H1 (cell line): ENCODE measurements at regions not wholly inside any gene's neighbourhood (a gene's known extent, or its start where the extent isn't known, plus 50 kb on each side); places are given as distances from the start of the nearest gene placed in this dataset.

Experiments
- CTCF ChIA-PET: fragments of 300-600 bp; sonication (Branson Sonifier 250); formaldehyde crosslinking; loops from one replicate; lab custom pipeline; 2021; ENCODE audit not compliant: partially characterized antibody; lab: Charles Lee
- POLR2A ChIA-PET: fragments of 300-600 bp; sonication (Branson Sonifier 250); formaldehyde crosslinking; loops from one replicate; lab custom pipeline; 2021; ENCODE audit warnings: inconsistent platforms; ENCODE audit not compliant: partially characterized antibody; lab: Charles Lee
- DNase-seq, 2 experiments: peaks; one replicate each; pipeline versions ENCODE4 v3.0.0 to v3.0.0-alpha.2; 2010 to 2022; ENCODE audit warnings: low spot score in 2 of 2, low read depth in 1 of 2, mixed read lengths in 1 of 2
- FAIRE-seq: peaks from 2 replicates; lab custom pipeline; 2011; peaks lifted over from hg19 to GRCh38; lab: Jason Lieb, UNC
- H2AFZ ChIP-seq: 2 replicates; pipeline ENCODE4 v1.8.1; 2012; ENCODE audit warnings: low read length, inconsistent platforms
- H2AK5ac ChIP-seq: 2 replicates; pipeline ENCODE4 v1.6.1; 2013; ENCODE audit warnings: low read depth, low read length
- H2BK120ac ChIP-seq: replicated peaks from 2 replicates; pipeline ENCODE3; 2013; ENCODE audit warnings: low read depth, low read length, inconsistent platforms
- H2BK12ac ChIP-seq: 2 replicates; pipeline ENCODE4 v1.6.1; 2013; ENCODE audit warnings: low read depth, low read length
- H2BK15ac ChIP-seq: 2 replicates; pipeline ENCODE4 v1.6.1; 2013; ENCODE audit warnings: low read length
- H2BK20ac ChIP-seq: 2 replicates; pipeline ENCODE4 v1.6.1; 2013; ENCODE audit warnings: low read length
- H2BK5ac ChIP-seq: 2 replicates; pipeline ENCODE4 v1.6.1; 2013; ENCODE audit warnings: low read depth, low read length
- H3K14ac ChIP-seq: 2 replicates; pipeline ENCODE4 v1.6.1; 2013; ENCODE audit warnings: inconsistent platforms; ENCODE audit not compliant: insufficient read length
- H3K18ac ChIP-seq: 2 replicates; pipeline ENCODE4 v1.6.1; 2013; ENCODE audit warnings: low read length; ENCODE audit errors: extremely low read depth
- H3K23ac ChIP-seq: 2 replicates; pipeline ENCODE4 v1.6.1; 2013; ENCODE audit warnings: inconsistent platforms; ENCODE audit not compliant: insufficient read length
- H3K23me2 ChIP-seq: 2 replicates; pipeline ENCODE4 v1.6.1; 2013; ENCODE audit warnings: low read depth, low read length
- H3K27ac ChIP-seq: 2 replicates; pipeline ENCODE4 v1.6.1; 2011; ENCODE audit warnings: low read depth, low read length, inconsistent platforms
- H3K27me3 ChIP-seq, 4 experiments: replicated peaks in 1 of 4; 1 replicate in 1 of 4; 2 replicates in 3 of 4; pipeline versions ENCODE4 v1.6.1 to v1.8.1; 2011 to 2013; ENCODE audit warnings: low read length in 3 of 4, mild to moderate bottlenecking in 3 of 4, inconsistent platforms in 2 of 4, mixed read lengths in 2 of 4, moderate library complexity in 1 of 4; ENCODE audit not compliant: control insufficient read depth in 3 of 4, insufficient read depth in 3 of 4; ENCODE audit errors: extremely low read depth in 1 of 4
- H3K36me3 ChIP-seq, 4 experiments: 2 replicates each; pipeline versions ENCODE4 v1.6.1 to v1.8.1; 2011 to 2013; ENCODE audit warnings: mild to moderate bottlenecking in 4 of 4, low read length in 3 of 4, moderate library complexity in 2 of 4, control low read depth in 1 of 4, inconsistent platforms in 1 of 4; ENCODE audit not compliant: insufficient read depth in 4 of 4, control insufficient read depth in 2 of 4
- H3K4ac ChIP-seq: replicated peaks from 2 replicates; pipeline ENCODE3; 2013; ENCODE audit warnings: low read length, low read depth, mixed read lengths, inconsistent platforms; ENCODE audit not compliant: insufficient read length
- H3K4me1 ChIP-seq, 4 experiments: replicated peaks in 1 of 4; 1 replicate in 1 of 4; 2 replicates in 3 of 4; pipeline versions ENCODE4 v1.6.1 to v1.8.1; 2011 to 2013; ENCODE audit warnings: low read length in 3 of 4, inconsistent platforms in 2 of 4, mixed read lengths in 1 of 4; ENCODE audit not compliant: insufficient read depth in 4 of 4, control insufficient read depth in 3 of 4
- H3K4me2 ChIP-seq, 2 experiments: 2 replicates each; pipeline versions ENCODE4 v1.6.1 to v1.8.1; 2011 to 2013; ENCODE audit warnings: low read depth in 2 of 2, low read length in 2 of 2, control low read depth in 1 of 2, inconsistent platforms in 1 of 2, mild to moderate bottlenecking in 1 of 2; ENCODE audit not compliant: insufficient read depth in 1 of 2
- H3K4me3 ChIP-seq, 4 experiments: fragments of 200-600, 300-600 bp in 1 of 4; sonication (generic), shearing (Covaris generic), sonication (Bioruptor Twin) in 1 of 4; 2 replicates each; pipeline versions ENCODE4 v1.5.1 to v1.8.1; 2011 to 2016; ENCODE audit warnings: low read length in 4 of 4, low read depth in 3 of 4, control low read depth in 2 of 4, inconsistent platforms in 2 of 4, mild to moderate bottlenecking in 2 of 4, mixed read lengths in 1 of 4, moderate library complexity in 1 of 4; ENCODE audit not compliant: insufficient read depth in 2 of 4; ENCODE audit errors: extremely low read depth in 1 of 4
- H3K56ac ChIP-seq: replicated peaks from 2 replicates; pipeline ENCODE3; 2013; ENCODE audit warnings: low read depth, mild to moderate bottlenecking, mixed read lengths, low read length, inconsistent platforms; ENCODE audit not compliant: insufficient read length
- H3K79me1 ChIP-seq: 2 replicates; pipeline ENCODE4 v1.6.1; 2013; ENCODE audit warnings: low read depth, low read length, control low read depth
- H3K79me2 ChIP-seq, 2 experiments: 2 replicates each; pipeline versions ENCODE4 v1.6.1 to v1.8.1; 2012 to 2013; ENCODE audit warnings: low read length in 2 of 2, mild to moderate bottlenecking in 2 of 2, inconsistent platforms in 1 of 2; ENCODE audit not compliant: insufficient read depth in 2 of 2, control insufficient read depth in 1 of 2
- H3K9ac ChIP-seq, 4 experiments: replicated peaks in 1 of 4; 1 replicate in 1 of 4; 2 replicates in 3 of 4; pipeline versions ENCODE4 v1.6.1 to v1.8.1; 2011 to 2013; ENCODE audit warnings: low read depth in 3 of 4, low read length in 3 of 4, control low read depth in 2 of 4, mild to moderate bottlenecking in 2 of 4, moderate library complexity in 2 of 4, inconsistent platforms in 1 of 4; ENCODE audit errors: extremely low read depth in 1 of 4
- H3K9me3 ChIP-seq, 2 experiments: 2 replicates each; pipeline versions ENCODE4 v1.6.1 to v1.8.1; 2012 to 2013; ENCODE audit warnings: mild to moderate bottlenecking in 2 of 2, moderate library complexity in 2 of 2, control low read depth in 1 of 2, inconsistent platforms in 1 of 2, low read depth in 1 of 2, low read length in 1 of 2, mixed read lengths in 1 of 2; ENCODE audit not compliant: insufficient read depth in 2 of 2
- H4K20me1 ChIP-seq, 2 experiments: replicated peaks in 1 of 2; 2 replicates each; pipeline versions ENCODE3 to v1.8.1; 2011 to 2013; ENCODE audit warnings: inconsistent platforms in 2 of 2, low read length in 2 of 2, mild to moderate bottlenecking in 1 of 2; ENCODE audit not compliant: insufficient read depth in 2 of 2, control insufficient read depth in 1 of 2
- H4K5ac ChIP-seq: 2 replicates; pipeline ENCODE4 v1.6.1; 2013; ENCODE audit warnings: low read length, low read depth, mixed read lengths, inconsistent platforms; ENCODE audit not compliant: insufficient read length
- H4K8ac ChIP-seq: 2 replicates; pipeline ENCODE4 v1.8.0; 2013; ENCODE audit warnings: mild to moderate bottlenecking, moderate library complexity, low read length, inconsistent platforms; ENCODE audit not compliant: insufficient read depth; ENCODE audit errors: extremely low read depth
- H4K91ac ChIP-seq: replicated peaks from 2 replicates; pipeline ENCODE3; 2013; ENCODE audit warnings: low read length, mixed read lengths, inconsistent platforms; ENCODE audit not compliant: insufficient read length
- BACH1 ChIP-seq: IDR thresholded peaks from 2 replicates; pipeline ENCODE4 v1.6.1; 2012; ENCODE audit warnings: low read length, improper control_type of control experiment
- BRCA1 ChIP-seq: IDR thresholded peaks from 2 replicates; pipeline ENCODE4 v1.6.1; 2012; ENCODE audit warnings: low read depth, low read length, improper control_type of control experiment
- CBX5 ChIP-seq: fragments of 300-800, 300-1000 bp; sonication (generic); IDR thresholded peaks from 2 replicates; pipeline ENCODE4 v1.7.1; 2016; ENCODE audit warnings: antibody characterized with exemption, low read length, low read depth
- CREB1 ChIP-seq: IDR thresholded peaks from 2 replicates; pipeline ENCODE4 v1.6.1; 2012; ENCODE audit warnings: inconsistent platforms
- E2F6 ChIP-seq: IDR thresholded peaks from 2 replicates; pipeline ENCODE4 v1.6.1; 2012; ENCODE audit warnings: inconsistent platforms
- EP300 ChIP-seq, 2 experiments: IDR thresholded peaks; 1 replicate in 1 of 2; 2 replicates in 1 of 2; pipeline ENCODE4 v1.6.1; 2011 to 2012; ENCODE audit warnings: low read depth in 2 of 2, low read length in 2 of 2, mild to moderate bottlenecking in 2 of 2, borderline replicate concordance in 1 of 2, inconsistent platforms in 1 of 2, moderate library complexity in 1 of 2
- MAX ChIP-seq: IDR thresholded peaks from 2 replicates; pipeline ENCODE4 v1.6.1; 2012; ENCODE audit warnings: inconsistent platforms
- NANOG ChIP-seq: IDR thresholded peaks from 2 replicates; pipeline ENCODE4 v1.6.1; 2011; ENCODE audit warnings: low read length, low read depth, mild to moderate bottlenecking, inconsistent platforms; ENCODE audit not compliant: insufficient read depth, poor library complexity, severe bottlenecking
- NRF1 ChIP-seq: IDR thresholded peaks from 2 replicates; pipeline ENCODE4 v1.6.1; 2011; ENCODE audit warnings: mild to moderate bottlenecking, low read depth, low read length, improper control_type of control experiment
- PHF8 ChIP-seq: fragments of 200-600 bp; sonication (generic); conservative IDR thresholded peaks from 2 replicates; pipeline ENCODE4 v1.7.1; 2012; ENCODE audit warnings: low read depth, mild to moderate bottlenecking, inconsistent platforms, low read length, moderate library complexity
- RFX5 ChIP-seq: IDR thresholded peaks from 2 replicates; pipeline ENCODE4 v1.6.1; 2011; ENCODE audit warnings: low read depth, low read length, improper control_type of control experiment, borderline replicate concordance
- RXRA ChIP-seq: IDR thresholded peaks from 2 replicates; pipeline ENCODE4 v1.6.1; 2011; ENCODE audit warnings: low read depth, mild to moderate bottlenecking, low read length, moderate library complexity; ENCODE audit not compliant: insufficient read depth
- SAP30 ChIP-seq: fragments of 300-600 bp; sonication (generic); IDR thresholded peaks from 2 replicates; pipeline ENCODE4 v1.7.1; 2012; ENCODE audit warnings: low read length, moderate library complexity, mild to moderate bottlenecking, inconsistent platforms; ENCODE audit not compliant: insufficient read depth, insufficient replicate concordance
- SIRT6 ChIP-seq: IDR thresholded peaks from one replicate; pipeline ENCODE4 v1.7.1; 2012; ENCODE audit warnings: low read length, inconsistent platforms
- TBP ChIP-seq: IDR thresholded peaks from 2 replicates; pipeline ENCODE4 v1.6.1; 2011; ENCODE audit warnings: low read depth, low read length, improper control_type of control experiment
- WGBS, 2 experiments: shearing (Covaris generic) in 1 of 2; methylation state at CpG; one replicate each; pipeline versions ENCODE4 v1.1.6 to v1.1.7; 2013 to 2015; ENCODE audit warnings: low lambda C conversion rate in 2 of 2, mixed read lengths in 2 of 2, inconsistent platforms in 1 of 2, low coverage in 1 of 2, missing lambda C conversion rate in 1 of 2; ENCODE audit not compliant: insufficient replicate concordance in 2 of 2, insufficient coverage in 1 of 2, insufficient read length in 1 of 2; ENCODE audit errors: extremely low coverage in 1 of 2, missing lambda C conversion rate in 1 of 2; 5-methylcytosine and 5-hydroxymethylcytosine counted together

- Histone ChIP-seq H2BK5ac (no peak overlapping the region), H2BK15ac (no peak overlapping the region), H3K4me1 (no peaks in the 10 kb centered on the region), H3K23ac (no peak overlapping the region), H2BK120ac (no peak overlapping the region), H3K4me3 (no peak overlapping the region), H3K79me2 (no peaks in the 10 kb centered on the region), H3K9me3 (no peaks in the 10 kb centered on the region), H3K23me2 (no peaks in the 10 kb centered on the region), H3K36me3 (no peaks in the 10 kb centered on the region), H3K4me2 (no peak overlapping the region), H3K27ac (no peak overlapping the region), H3K56ac (no peak overlapping the region), H2AK5ac (no peak overlapping the region), H4K91ac (no peak overlapping the region), H2BK12ac (no peak overlapping the region), H4K8ac (no peak overlapping the region), H4K5ac (no peak overlapping the region), H3K9ac (no peak overlapping the region), H2AFZ (no peak overlapping the region), H3K18ac (no peak overlapping the region), H3K79me1 (no peaks in the 10 kb centered on the region), H3K14ac (no peak overlapping the region), H3K27me3 (peaks cover 0 to 2% (median 0%) of the 10 kb centered on the region in 4 experiments; a peak in 1 of 7 replicates), H4K20me1 (no peaks in the 10 kb centered on the region), H2BK20ac (no peak overlapping the region), H3K4ac (no peak overlapping the region)
- WGBS, 2 experiments, result 79% methylated on average over 4 of the region's 4 CpGs; no CpG with 5 or more reads in 1 of the 2 experiments
- no peak for FAIRE-seq
- ChIA-PET POLR2A (no interaction called here), CTCF (no interaction called here)
- DNase-seq, result no peak
- TF ChIP-seq RXRA (no peak), SAP30 (no peak), EP300 (IDR thresholded peaks at IDR 0.05; ENCODE audit: borderline replicate concordance in 1 of 2, low read depth in 2 of 2, low read length in 2 of 2) (no peak), BACH1 (no peak), NANOG (no peak), E2F6 (no peak), MAX (no peak), RFX5 (no peak), NRF1 (no peak), SIRT6 (no peak), BRCA1 (no peak), CREB1 (no peak), PHF8 (no peak), TBP (no peak), CBX5 (no peak)
These were observed 150.8 kb downstream of the TMEM200A start for GRCh38 chr6:130516604-130517003.
